Activated T-helper 1 cell treated with anti-CD3 and anti-CD28 coated beads, Interleukin-12 subunit alpha, Interleukin-12 subunit beta, Interleukin-2, Interleukin-4 antibody, amounts not matched to agents 30 ng/mL and 10 ng/mL and 1 ng/mL, durations not matched to agents 14 hours and 24 hours and 36 hours (primary cell): ENCODE measurements at regions not wholly inside any gene's neighbourhood (a gene's known extent, or its start where the extent isn't known, plus 50 kb on each side); places are given as distances from the start of the nearest gene placed in this dataset.
"Not testable (repeated sequence)": the region's sequence is repeated elsewhere in the genome, so short reads cannot be mapped to it uniquely, and the experiment has no call there.

Experiments
- DNase-seq: peaks from one replicate; pipeline ENCODE4 v3.0.0; 2021; ENCODE audit warnings: low spot score
- H3K27ac Mint-ChIP-seq: one replicate; pipeline ENCODE4 v1.8.0; 2021; ENCODE audit warnings: mild to moderate bottlenecking, mixed read lengths
- H3K27me3 Mint-ChIP-seq: one replicate; pipeline ENCODE4 v1.8.0; 2022; ENCODE audit warnings: mild to moderate bottlenecking, moderate library complexity, mixed read lengths; ENCODE audit not compliant: insufficient read depth
- H3K36me3 Mint-ChIP-seq: one replicate; pipeline ENCODE4 v1.8.0; 2021; ENCODE audit warnings: low read depth, mixed read lengths
- H3K4me1 Mint-ChIP-seq: one replicate; pipeline ENCODE4 v1.8.0; 2021; ENCODE audit warnings: low read depth, mixed read lengths
- H3K4me3 Mint-ChIP-seq: one replicate; pipeline ENCODE4 v1.8.0; 2021; ENCODE audit warnings: mild to moderate bottlenecking, moderate library complexity, mixed read lengths
- H3K9me3 Mint-ChIP-seq: one replicate; pipeline ENCODE4 v1.8.0; 2021; ENCODE audit warnings: mixed read lengths
- intact Hi-C: fragments of 100-400 bp; cut with micrococcal nuclease; formaldehyde crosslinking; loops from one replicate; pipeline ENCODE4 v1.15.1; 2024

GRCh38 chr12:31805681-31806080 is 76.9 kb upstream of the AMN1 start:
- not testable (repeated sequence) for H3K27me3 Mint-ChIP-seq, DNase-seq, H3K27ac Mint-ChIP-seq, H3K36me3 Mint-ChIP-seq, H3K9me3 Mint-ChIP-seq, H3K4me3 Mint-ChIP-seq
- intact Hi-C loops = loop anchor here (2.0 kb wide), 1 partner anchor 77 kb away; the partner anchor contains the start of gene AMN1
- H3K4me1 Mint-ChIP-seq = peaks cover 40% of the 10 kb centered on the region

- not testable (repeated sequence) for H3K9me3 Mint-ChIP-seq, H3K27ac Mint-ChIP-seq, DNase-seq, H3K27me3 Mint-ChIP-seq, H3K36me3 Mint-ChIP-seq, H3K4me3 Mint-ChIP-seq
- peaks cover 40% of the 10 kb centered on the region for H3K4me1 Mint-ChIP-seq
- intact Hi-C loops = loop anchor here (1.0 to 5.0 kb wide), 6 partner anchors 41 to 453 kb away; partner anchors contain the start of gene AMN1
These were observed 75.9 kb upstream of the AMN1 start for GRCh38 chr12:31804707-31805106.

GRCh38 chr12:31804185-31804504 is 75.3 kb upstream of the AMN1 start:
- H3K4me1 Mint-ChIP-seq = peaks cover 40% of the 10 kb centered on the region
- peaks cover 5% of the 10 kb centered on the region for H3K36me3 Mint-ChIP-seq

GRCh38 chr12:31803306-31804184 is 74.7 kb upstream of the AMN1 start:
- intact Hi-C loops = loop anchor here (1.0 to 5.0 kb wide), 6 partner anchors 40 to 454 kb away; partner anchors contain the start of gene AMN1
- peak overlapping the region; percentile 14 for H3K27ac Mint-ChIP-seq
- H3K36me3 Mint-ChIP-seq = peaks cover 5% of the 10 kb centered on the region
- H3K4me3 Mint-ChIP-seq = no peak overlapping the region
- peaks cover 40% of the 10 kb centered on the region for H3K4me1 Mint-ChIP-seq
- H3K9me3 Mint-ChIP-seq = peaks cover 6% of the 10 kb centered on the region
- H3K27me3 Mint-ChIP-seq = no peaks in the 10 kb centered on the region
- DNase-seq = no peak

More at GRCh38 chr12:31804185-31804504, 75.3 kb upstream of the AMN1 start:
- intact Hi-C loops = loop anchor here (1.0 to 5.0 kb wide), 6 partner anchors 41 to 453 kb away; partner anchors contain the start of gene AMN1
- H3K27ac Mint-ChIP-seq = peak overlapping the region; percentile 14
- H3K27me3 Mint-ChIP-seq = no peaks in the 10 kb centered on the region
- peaks cover 6% of the 10 kb centered on the region for H3K9me3 Mint-ChIP-seq
- no peak for DNase-seq
- peak overlapping the region; percentile 31 for H3K4me3 Mint-ChIP-seq

- peaks cover 37% of the 10 kb centered on the region for H3K4me1 Mint-ChIP-seq
- no peak overlapping the region for H3K27ac Mint-ChIP-seq
- no peak overlapping the region for H3K4me3 Mint-ChIP-seq
- DNase-seq = no peak
- H3K27me3 Mint-ChIP-seq = no peaks in the 10 kb centered on the region
- intact Hi-C loops = loop anchor here (5.0 kb wide), 1 partner anchor 455 kb away; no protein-coding TSS in a partner anchor
- peaks cover 6% of the 10 kb centered on the region for H3K9me3 Mint-ChIP-seq
- H3K36me3 Mint-ChIP-seq = peaks cover 5% of the 10 kb centered on the region
These were observed 73.1 kb upstream of the AMN1 start for GRCh38 chr12:31801872-31802271.

GRCh38 chr12:31797230-31797872 is 68.5 kb upstream of the AMN1 start:
- intact Hi-C loops = no loop called here
- Mint-ChIP-seq H3K27me3 (no peaks in the 10 kb centered on the region), H3K4me3 (no peak overlapping the region), H3K36me3 (peaks cover 4% of the 10 kb centered on the region), H3K27ac (no peak overlapping the region), H3K9me3 (peaks cover 4% of the 10 kb centered on the region), H3K4me1 (peaks cover 25% of the 10 kb centered on the region)
- no peak for DNase-seq

- Mint-ChIP-seq H3K27me3 (no peaks in the 10 kb centered on the region), H3K4me3 (no peak overlapping the region), H3K4me1 (peaks cover 24% of the 10 kb centered on the region), H3K27ac (no peak overlapping the region), H3K36me3 (peaks cover 1% of the 10 kb centered on the region), H3K9me3 (no peaks in the 10 kb centered on the region)
- DNase-seq = no peak
- intact Hi-C loops = no loop called here
These were observed 67.6 kb upstream of the AMN1 start for GRCh38 chr12:31796270-31796951.

- intact Hi-C loops = no loop called here
- H3K27me3 Mint-ChIP-seq = no peaks in the 10 kb centered on the region
These were observed 65.9 kb upstream of the AMN1 start for GRCh38 chr12:31794745-31795144.

GRCh38 chr12:31791265-31791664 is 62.4 kb upstream of the AMN1 start:
- H3K4me3 Mint-ChIP-seq, H3K27me3 Mint-ChIP-seq, H3K9me3 Mint-ChIP-seq, H3K36me3 Mint-ChIP-seq, intact Hi-C loops, H3K27ac Mint-ChIP-seq, DNase-seq: not testable (repeated sequence)
- peaks cover 21% of the 10 kb centered on the region for H3K4me1 Mint-ChIP-seq

More at GRCh38 chr12:31794745-31795144, 65.9 kb upstream of the AMN1 start:
- H3K4me3 Mint-ChIP-seq = no peak overlapping the region
- no peaks in the 10 kb centered on the region for H3K9me3 Mint-ChIP-seq
- peaks cover 3% of the 10 kb centered on the region for H3K36me3 Mint-ChIP-seq
- peaks cover 37% of the 10 kb centered on the region for H3K4me1 Mint-ChIP-seq
- DNase-seq = no peak
- H3K27ac Mint-ChIP-seq = no peak overlapping the region

- H3K9me3 Mint-ChIP-seq = peaks cover 2% of the 10 kb centered on the region
- H3K27ac Mint-ChIP-seq = no peak overlapping the region
- DNase-seq = no peak
- H3K4me1 Mint-ChIP-seq = peaks cover 16% of the 10 kb centered on the region
- H3K4me3 Mint-ChIP-seq = no peak overlapping the region
- H3K36me3 Mint-ChIP-seq = peaks cover 3% of the 10 kb centered on the region
- no peaks in the 10 kb centered on the region for H3K27me3 Mint-ChIP-seq
- intact Hi-C loops = no loop called here
These were observed 61.9 kb upstream of the AMN1 start for GRCh38 chr12:31790759-31791158.

- H3K27ac Mint-ChIP-seq = no peak overlapping the region
- intact Hi-C loops = no loop called here
- H3K4me1 Mint-ChIP-seq = peaks cover 2% of the 10 kb centered on the region
These were observed 56.5 kb upstream of the AMN1 start for GRCh38 chr12:31785318-31785717.

GRCh38 chr12:31783996-31784645 is 55.3 kb upstream of the AMN1 start:
- DNase-seq = no peak
- H3K27me3 Mint-ChIP-seq = no peaks in the 10 kb centered on the region
- H3K4me1 Mint-ChIP-seq = no peaks in the 10 kb centered on the region
- peaks cover 17% of the 10 kb centered on the region for H3K9me3 Mint-ChIP-seq
- H3K4me3 Mint-ChIP-seq = no peak overlapping the region
- peaks cover 5% of the 10 kb centered on the region for H3K36me3 Mint-ChIP-seq
- no peak overlapping the region for H3K27ac Mint-ChIP-seq
- intact Hi-C loops = no loop called here

More at GRCh38 chr12:31785318-31785717, 56.5 kb upstream of the AMN1 start:
- no peak overlapping the region for H3K4me3 Mint-ChIP-seq
- peaks cover 17% of the 10 kb centered on the region for H3K9me3 Mint-ChIP-seq
- H3K27me3 Mint-ChIP-seq = no peaks in the 10 kb centered on the region
- DNase-seq = no peak
- peaks cover 5% of the 10 kb centered on the region for H3K36me3 Mint-ChIP-seq
